HG03025 (cell line): ENCODE measurements at regions not wholly inside any gene's neighbourhood (a gene's known extent, or its start where the extent isn't known, plus 50 kb on each side); places are given as distances from the start of the nearest gene placed in this dataset.

Source experiments
- ATAC-seq: cut with Tn5 transposase; IDR thresholded peaks from one replicate; pipeline ENCODE4 v1.9.1; 2021; ENCODE audit warnings: mild to moderate bottlenecking, moderate library complexity; ENCODE audit not compliant: unreplicated experiment, low FRiP score

GRCh38 chr14:65214741-65215140, 112.4 kb upstream of the MAX start:
- no peak for ATAC-seq

DNA sequence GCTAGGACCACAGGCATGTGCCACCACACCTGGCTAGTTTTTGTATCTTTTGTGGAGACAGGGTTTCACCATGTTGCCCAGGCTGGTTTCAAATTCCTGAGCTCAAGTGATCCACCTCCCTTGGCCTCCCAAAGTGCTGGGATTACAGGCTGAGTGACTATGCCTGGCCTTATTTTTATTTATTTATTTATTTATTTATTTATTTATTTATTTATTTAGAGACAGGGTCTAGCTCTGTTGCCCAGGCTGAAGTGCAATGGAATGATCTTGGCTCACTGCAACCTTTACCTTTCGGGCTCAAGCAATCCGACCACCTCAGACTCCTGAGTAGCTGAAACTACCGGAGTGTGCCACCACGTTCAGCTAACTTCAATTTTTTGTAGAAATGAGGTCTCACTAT, 117.0 kb upstream of the MAX start:
- ATAC-seq: no peak

DNA sequence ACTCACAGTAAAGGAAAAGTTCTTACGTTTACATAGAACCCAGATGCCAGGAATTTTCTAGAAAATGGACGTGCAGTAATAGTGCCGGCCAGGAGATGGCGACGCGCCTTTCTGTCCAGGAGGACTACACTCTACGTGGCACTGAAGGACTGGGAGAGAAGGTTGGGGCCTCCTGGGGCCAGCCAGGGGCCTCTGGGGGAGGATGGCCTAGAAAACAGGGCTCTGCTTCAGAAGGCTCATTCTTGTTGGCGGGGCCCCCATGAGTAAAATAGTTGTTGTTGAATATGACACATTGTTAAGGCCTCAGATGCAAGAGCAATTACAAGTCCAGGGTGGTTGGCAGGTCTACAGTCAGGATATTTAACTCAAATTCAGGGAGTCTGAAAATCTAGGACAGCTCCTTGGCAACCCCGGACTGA, 120.1 kb upstream of the MAX start:
- ATAC-seq: no peak

DNA sequence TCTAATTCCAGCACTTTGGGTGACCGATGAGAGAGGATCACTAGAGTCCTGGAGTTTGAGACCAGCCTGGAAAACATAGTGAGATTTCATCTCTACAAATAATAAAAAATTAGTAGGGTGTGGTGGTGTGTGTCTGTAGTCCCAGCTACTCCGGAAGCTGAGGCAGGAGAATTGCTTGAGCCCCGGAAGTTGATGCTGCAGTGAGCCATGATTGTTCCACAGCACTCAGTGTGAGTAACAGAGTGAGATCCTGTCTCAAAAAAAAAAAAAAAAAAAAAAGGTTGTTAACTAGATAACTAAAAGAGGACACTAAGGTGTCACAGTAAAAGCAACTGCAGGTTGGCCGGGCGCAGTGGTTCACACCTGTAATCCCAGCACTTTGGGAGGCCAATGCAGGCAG, 121.3 kb upstream of the MAX start:
- ATAC-seq: no peak

- ATAC-seq: no peak
Observed at GRCh38 chr14:65224799-65225198, 122.5 kb upstream of the MAX start.

GRCh38 chr14:65225299-65226159, 123.2 kb upstream of the MAX start:
- no peak for ATAC-seq

- no peak for ATAC-seq
Observed at GRCh38 chr14:65226824-65227604, 124.7 kb upstream of the MAX start.

DNA sequence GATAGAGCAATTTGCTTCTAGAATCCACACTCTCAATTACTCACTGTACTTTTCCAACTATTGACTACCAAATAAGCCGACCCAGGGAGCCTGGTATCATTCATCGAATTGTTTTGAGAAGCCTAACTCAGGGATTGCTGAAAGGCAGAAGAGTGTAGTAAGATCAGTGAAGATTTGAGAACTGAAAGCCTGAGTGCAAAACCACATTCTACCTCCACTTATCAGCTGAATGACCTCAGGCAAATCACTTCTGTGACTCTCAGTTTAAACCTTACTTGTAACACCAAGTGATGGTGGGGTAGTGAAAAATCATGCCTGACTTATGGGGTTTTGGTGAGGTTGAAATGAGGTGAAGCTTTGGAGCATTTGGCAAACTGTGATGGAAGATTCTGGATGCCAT, 126.1 kb upstream of the MAX start:
- peak; percentile 66 for ATAC-seq

GRCh38 chr14:65228956-65229747, 126.8 kb upstream of the MAX start:
- no peak for ATAC-seq

DNA sequence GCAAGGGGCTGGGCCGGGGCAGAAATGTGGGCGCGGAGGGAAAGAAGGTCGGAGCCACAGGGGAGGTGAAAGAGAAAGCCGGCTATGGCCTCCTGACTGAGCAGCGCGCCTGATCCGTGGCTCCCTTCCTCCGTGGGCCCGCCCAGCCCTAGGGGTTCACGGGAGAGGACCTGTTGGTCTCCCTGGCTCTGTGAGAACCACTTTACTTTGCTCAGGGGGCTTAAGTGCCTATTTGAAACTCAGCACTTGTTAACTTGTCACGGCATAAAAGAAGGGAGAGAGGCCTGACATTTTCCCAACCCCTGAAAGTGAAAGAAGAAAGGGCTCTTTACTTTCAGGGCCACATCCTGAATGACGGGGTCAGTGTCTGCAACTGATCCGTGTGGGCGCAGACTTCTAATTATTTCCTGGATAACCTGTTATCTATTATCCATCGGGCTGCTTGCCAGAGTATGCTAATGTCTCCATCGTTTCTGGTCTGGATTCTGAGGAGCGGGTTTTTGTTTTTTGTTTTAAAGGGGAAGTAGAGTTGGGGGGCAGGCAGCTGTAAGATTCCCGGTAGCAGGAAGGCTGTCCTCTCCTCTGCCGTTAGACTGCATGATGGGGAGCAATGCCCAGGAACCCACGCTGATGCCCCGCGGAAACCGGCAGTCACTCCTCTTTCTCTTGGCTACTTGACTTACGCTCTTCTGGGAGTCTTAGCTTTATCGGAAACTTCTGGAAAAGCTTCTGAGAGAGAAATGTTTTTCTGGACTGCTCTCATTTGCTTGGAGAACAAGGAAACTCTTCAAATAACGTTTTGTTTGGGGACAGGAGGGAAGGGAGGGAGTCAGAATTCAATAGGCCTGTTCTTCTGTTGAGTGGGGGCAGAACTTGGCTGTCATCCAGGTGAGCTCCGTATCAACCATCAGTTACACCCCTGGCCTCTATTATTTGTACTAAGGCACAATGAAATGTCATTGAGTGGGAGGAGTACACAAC, 127.7 kb upstream of the MAX start:
- no peak for ATAC-seq

GRCh38 chr14:65231286-65231980, 129.1 kb upstream of the MAX start:
- ATAC-seq: no peak

- no peak for ATAC-seq
Observed at GRCh38 chr14:65234752-65235361, 132.5 kb upstream of the MAX start.

DNA sequence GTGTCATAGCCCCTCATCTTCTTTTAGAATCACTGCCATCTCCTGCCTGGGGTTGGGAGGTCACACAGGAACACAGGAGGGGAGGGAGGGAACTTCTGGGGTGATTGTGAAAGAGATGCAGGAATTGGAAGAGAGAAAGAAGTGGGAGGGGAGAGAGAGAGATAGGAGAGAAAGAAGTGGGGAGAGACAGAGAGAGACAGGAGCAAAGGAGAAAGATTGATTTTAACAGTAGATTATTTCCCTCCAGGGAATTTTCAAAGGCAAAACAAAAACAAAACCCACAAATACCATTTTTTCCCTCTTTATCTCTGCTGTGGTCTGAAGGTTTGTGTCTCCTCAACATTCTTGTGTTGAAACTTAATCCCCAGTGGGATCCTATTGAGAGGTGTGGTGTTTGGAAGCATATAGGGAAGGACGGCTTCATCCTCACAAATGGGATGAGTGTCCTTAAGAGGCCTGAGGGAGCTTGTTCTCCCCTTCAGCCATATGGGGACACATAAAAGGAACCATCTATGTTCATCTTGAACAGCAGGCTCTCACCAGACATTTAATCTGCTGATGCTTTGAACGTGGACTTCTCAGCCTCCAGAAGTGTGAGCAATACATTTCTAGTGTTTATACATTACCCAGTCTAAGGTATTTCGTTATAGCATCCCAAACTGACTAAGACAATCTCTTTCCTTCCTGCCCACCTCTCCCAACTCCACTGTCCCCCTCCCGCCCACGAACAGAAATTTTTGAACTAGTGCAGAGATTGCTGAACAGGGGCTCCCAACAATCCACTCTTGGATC, 134.9 kb upstream of the MAX start:
- no peak for ATAC-seq

GRCh38 chr14:65237941-65238340, 135.6 kb upstream of the MAX start:
- ATAC-seq: no peak

GRCh38 chr14:65238456-65238855, 136.1 kb upstream of the MAX start:
- no peak for ATAC-seq

DNA sequence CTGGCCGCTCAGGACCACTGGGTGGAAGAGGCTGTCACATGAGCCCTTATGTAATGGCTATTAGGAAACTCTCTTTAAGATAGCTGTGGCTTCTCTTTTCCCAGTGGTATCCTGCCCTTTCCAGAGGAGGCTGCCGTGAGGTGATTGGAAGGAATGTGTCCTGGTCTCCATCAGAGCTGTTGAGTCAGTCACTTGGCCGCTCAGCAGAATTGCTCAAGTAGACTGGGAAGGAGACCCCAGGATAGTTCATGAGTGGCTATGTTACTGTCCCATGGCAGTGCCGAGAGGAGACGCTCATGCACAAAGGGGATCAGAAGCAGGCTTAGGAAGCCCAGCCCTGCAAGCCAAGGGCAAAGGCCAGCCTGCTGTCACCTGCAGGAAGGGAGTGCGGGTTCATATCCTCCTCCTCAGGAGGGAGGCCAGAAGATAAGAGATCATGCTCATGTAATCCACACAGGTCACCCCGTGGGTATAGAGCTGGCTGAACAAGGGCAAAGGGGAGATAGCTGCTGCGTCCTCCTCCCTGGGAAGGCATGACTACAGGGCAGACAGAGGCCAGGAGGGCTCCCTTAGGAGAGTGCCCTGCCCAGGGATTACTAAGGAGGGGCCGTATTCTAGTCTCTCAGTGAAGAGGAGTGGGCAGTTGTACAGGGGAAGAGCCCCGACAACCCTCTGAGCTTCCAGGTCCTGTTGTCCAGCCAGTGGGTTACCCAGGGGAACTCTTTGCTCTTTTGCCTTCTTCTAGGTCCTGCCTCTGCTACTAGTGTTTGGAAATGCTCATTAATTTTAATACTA, 137.0 kb upstream of the MAX start:
- ATAC-seq: no peak

GRCh38 chr14:65239938-65240296, 137.6 kb upstream of the MAX start:
- ATAC-seq: no peak
